ENCODE measurements at regions not wholly inside any gene's neighbourhood (a gene's known extent, or its start where the extent isn't known, plus 50 kb on each side); places are given as distances from the start of the nearest gene placed in this dataset.

- Histone ChIP-seq H4K20me1 (ENCODE audit: insufficient read depth, poor library complexity, severe bottlenecking) (no peaks in the 10 kb centered on the region), H3K4me2 (no peak overlapping the region), H3K9me2 (replicated peaks; ENCODE audit: insufficient read depth) (no peaks in the 10 kb centered on the region), H3K79me2 (no peaks in the 10 kb centered on the region), H3K27ac (no peak overlapping the region), H2AFZ (no peak overlapping the region), H3K36me3 (replicated peaks; ENCODE audit: insufficient read depth, low read depth) (no peaks in the 10 kb centered on the region), H3K9me3 (ENCODE audit: low read depth) (no peaks in the 10 kb centered on the region), H3K4me3 (no peak overlapping the region), H3K27me3 (no peaks in the 10 kb centered on the region), H3K4me1 (ENCODE audit: insufficient read depth) (no peaks in the 10 kb centered on the region)
- no peak for DNase-seq (ENCODE audit: low spot score)
- no peak for TF ChIP-seq EZH2phosphoT487 (IDR thresholded peaks at IDR 0.05; ENCODE audit: low read depth, severe bottlenecking, unreplicated experiment)
- TF ChIP-seq CTCF (IDR thresholded peaks at IDR 0.05; ENCODE audit: poor library complexity): no peak
- TF ChIP-seq EZH2 (IDR thresholded peaks at IDR 0.05; ENCODE audit: borderline replicate concordance): no peak
- WGBS (ENCODE audit: low lambda C conversion rate, missing lambda C conversion rate): 86% methylated on average over 6 of the region's 6 CpGs
Observed at GRCh38 chr3:102544741-102545140, 109.9 kb downstream of the ZPLD1 start.

- H3K9me2 ChIP-seq (replicated peaks; ENCODE audit: insufficient read depth): no peaks in the 10 kb centered on the region
- no peaks in the 10 kb centered on the region for H3K36me3 ChIP-seq (replicated peaks; ENCODE audit: insufficient read depth, low read depth)
- no peaks in the 10 kb centered on the region for H3K79me2 ChIP-seq
- DNase-seq (ENCODE audit: low spot score): no peak
- H3K4me2 ChIP-seq: no peak overlapping the region
- WGBS (ENCODE audit: low lambda C conversion rate, missing lambda C conversion rate): 78% methylated on average over 2 of the region's 2 CpGs
- no peaks in the 10 kb centered on the region for H3K9me3 ChIP-seq (ENCODE audit: low read depth)
- H3K27ac ChIP-seq: no peak overlapping the region
- no peaks in the 10 kb centered on the region for H3K4me1 ChIP-seq (ENCODE audit: insufficient read depth)
- no peak for TF ChIP-seq EZH2phosphoT487 (IDR thresholded peaks at IDR 0.05; ENCODE audit: low read depth, severe bottlenecking, unreplicated experiment)
- no peak for TF ChIP-seq CTCF (IDR thresholded peaks at IDR 0.05; ENCODE audit: poor library complexity)
- no peak for TF ChIP-seq EZH2 (IDR thresholded peaks at IDR 0.05; ENCODE audit: borderline replicate concordance)
- no peak overlapping the region for H2AFZ ChIP-seq
- no peaks in the 10 kb centered on the region for H4K20me1 ChIP-seq (ENCODE audit: insufficient read depth, poor library complexity, severe bottlenecking)
- no peak overlapping the region for H3K4me3 ChIP-seq
- no peaks in the 10 kb centered on the region for H3K27me3 ChIP-seq
Observed at GRCh38 chr3:102545276-102545675, 110.5 kb downstream of the ZPLD1 start.

- H3K36me3 ChIP-seq (replicated peaks; ENCODE audit: insufficient read depth, low read depth): no peaks in the 10 kb centered on the region
- no peak overlapping the region for H3K4me2 ChIP-seq
Observed at GRCh38 chr3:102553876-102554275, 119.1 kb downstream of the ZPLD1 start.

More at GRCh38 chr3:102553876-102554275, 119.1 kb downstream of the ZPLD1 start:
- TF ChIP-seq EZH2phosphoT487 (IDR thresholded peaks at IDR 0.05; ENCODE audit: low read depth, severe bottlenecking, unreplicated experiment) (no peak), CTCF (IDR thresholded peaks at IDR 0.05; ENCODE audit: poor library complexity) (no peak), EZH2 (IDR thresholded peaks at IDR 0.05; ENCODE audit: borderline replicate concordance) (no peak)
- no peaks in the 10 kb centered on the region for H3K9me2 ChIP-seq (replicated peaks; ENCODE audit: insufficient read depth)
- no peaks in the 10 kb centered on the region for H3K79me2 ChIP-seq
- DNase-seq (ENCODE audit: low spot score): no peak
- H3K27ac ChIP-seq: no peak overlapping the region
- no peak overlapping the region for H3K4me3 ChIP-seq
- no peak overlapping the region for H2AFZ ChIP-seq
- H3K27me3 ChIP-seq: no peaks in the 10 kb centered on the region
- H4K20me1 ChIP-seq (ENCODE audit: insufficient read depth, poor library complexity, severe bottlenecking): no peaks in the 10 kb centered on the region
- no peaks in the 10 kb centered on the region for H3K9me3 ChIP-seq (ENCODE audit: low read depth)
- no peaks in the 10 kb centered on the region for H3K4me1 ChIP-seq (ENCODE audit: insufficient read depth)
